ENCODE measurements at regions not wholly inside any gene's neighbourhood (a gene's known extent, or its start where the extent isn't known, plus 50 kb on each side); places are given as distances from the start of the nearest gene placed in this dataset.

DNA sequence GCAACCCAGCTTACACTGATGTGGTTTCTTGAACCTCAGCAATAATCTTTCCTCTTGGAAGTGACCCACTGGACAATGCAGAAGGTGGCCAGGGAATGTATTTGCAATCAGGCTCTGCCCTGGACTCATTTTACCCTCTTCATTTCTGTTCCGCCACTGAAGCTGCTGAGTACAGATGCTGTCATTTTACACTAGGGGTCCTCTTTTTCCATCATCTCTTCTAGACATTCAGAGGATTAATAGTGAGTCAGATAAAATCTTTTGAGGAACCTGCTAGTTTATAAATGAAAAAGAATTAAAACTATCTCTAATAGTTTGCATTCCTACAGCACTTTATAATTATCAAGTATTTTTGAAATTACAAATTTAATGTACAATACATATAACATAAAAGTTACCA lies 87.9 kb upstream of the PNPT1 start:
- no peak overlapping the region for H3K4me3 Mint-ChIP-seq (ENCODE audit: unreplicated experiment)
- no TSS peak for BruUV-seq (replicated peaks)
- H3K9me3 Mint-ChIP-seq (ENCODE audit: unreplicated experiment), result no peaks in the 10 kb centered on the region
- ChIA-PET POLR2A (interaction anchor here (1.0 to 1.8 kb wide), 3 partner anchors 30 to 80 kb away, joined by 5 to 10 read pairs (median 5); no protein-coding TSS in a partner anchor), CTCF (interaction anchor here (0.6 to 1.9 kb wide), 4 partner anchors 10 to 180 kb away, joined by 3 to 10 read pairs (median 4); no protein-coding TSS in a partner anchor)
- no peak overlapping the region for H3K27ac Mint-ChIP-seq (ENCODE audit: low read depth, unreplicated experiment)
- H3K4me1 Mint-ChIP-seq (ENCODE audit: insufficient read depth, unreplicated experiment), result peaks cover 18% of the 10 kb centered on the region
- TF ChIP-seq, protein P1, sequence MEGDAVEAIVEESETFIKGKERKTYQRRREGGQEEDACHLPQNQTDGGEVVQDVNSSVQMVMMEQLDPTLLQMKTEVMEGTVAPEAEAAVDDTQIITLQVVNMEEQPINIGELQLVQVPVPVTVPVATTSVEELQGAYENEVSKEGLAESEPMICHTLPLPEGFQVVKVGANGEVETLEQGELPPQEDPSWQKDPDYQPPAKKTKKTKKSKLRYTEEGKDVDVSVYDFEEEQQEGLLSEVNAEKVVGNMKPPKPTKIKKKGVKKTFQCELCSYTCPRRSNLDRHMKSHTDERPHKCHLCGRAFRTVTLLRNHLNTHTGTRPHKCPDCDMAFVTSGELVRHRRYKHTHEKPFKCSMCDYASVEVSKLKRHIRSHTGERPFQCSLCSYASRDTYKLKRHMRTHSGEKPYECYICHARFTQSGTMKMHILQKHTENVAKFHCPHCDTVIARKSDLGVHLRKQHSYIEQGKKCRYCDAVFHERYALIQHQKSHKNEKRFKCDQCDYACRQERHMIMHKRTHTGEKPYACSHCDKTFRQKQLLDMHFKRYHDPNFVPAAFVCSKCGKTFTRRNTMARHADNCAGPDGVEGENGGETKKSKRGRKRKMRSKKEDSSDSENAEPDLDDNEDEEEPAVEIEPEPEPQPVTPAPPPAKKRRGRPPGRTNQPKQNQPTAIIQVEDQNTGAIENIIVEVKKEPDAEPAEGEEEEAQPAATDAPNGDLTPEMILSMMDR (IDR thresholded peaks at IDR 0.05; ENCODE audit: unreplicated experiment), result no peak
- no peak for DNase-seq (ENCODE audit: unreplicated experiment)
- H3K36me3 Mint-ChIP-seq (ENCODE audit: insufficient read depth, unreplicated experiment), result peaks cover 7% of the 10 kb centered on the region
- H3K27me3 Mint-ChIP-seq (ENCODE audit: insufficient read depth, unreplicated experiment), result no peaks in the 10 kb centered on the region
- intact Hi-C loops (cut with micrococcal nuclease), result no loop called here

- CTCF ChIA-PET, result interaction anchor here (0.6 to 1.9 kb wide), 4 partner anchors 79 to 180 kb away, joined by 3 to 10 read pairs (median 6); no protein-coding TSS in a partner anchor
- no peak for DNase-seq (ENCODE audit: unreplicated experiment)
- peak overlapping the region; percentile 41 for H3K4me3 Mint-ChIP-seq (ENCODE audit: unreplicated experiment)
- no peaks in the 10 kb centered on the region for H3K9me3 Mint-ChIP-seq (ENCODE audit: unreplicated experiment)
- H3K36me3 Mint-ChIP-seq (ENCODE audit: insufficient read depth, unreplicated experiment), result peaks cover 7% of the 10 kb centered on the region
- TF ChIP-seq, protein P1 (IDR thresholded peaks at IDR 0.05; ENCODE audit: unreplicated experiment), result no peak
- POLR2A ChIA-PET, result interaction anchor here (0.6 to 1.8 kb wide), 13 partner anchors 9 to 142 kb away, joined by 3 to 10 read pairs (median 4); no protein-coding TSS in a partner anchor
- no peaks in the 10 kb centered on the region for H3K27me3 Mint-ChIP-seq (ENCODE audit: insufficient read depth, unreplicated experiment)
- peaks cover 26% of the 10 kb centered on the region for H3K4me1 Mint-ChIP-seq (ENCODE audit: insufficient read depth, unreplicated experiment)
- no TSS peak for BruUV-seq (replicated peaks)
- intact Hi-C loops (cut with micrococcal nuclease), result no loop called here
- H3K27ac Mint-ChIP-seq (ENCODE audit: low read depth, unreplicated experiment), result peak overlapping the region; percentile 97
Observed at GRCh38 chr2:55780697-55781096, 87.1 kb upstream of the PNPT1 start.

GRCh38 chr2:55779459-55780421 lies 86.1 kb upstream of the PNPT1 start:
- intact Hi-C loops (cut with micrococcal nuclease), result loop anchor here (1.0 to 5.0 kb wide), 4 partner anchors 63 to 179 kb away; partner anchors contain the start of gene EFEMP1
- Mint-ChIP-seq H3K9me3 (ENCODE audit: unreplicated experiment) (no peaks in the 10 kb centered on the region), H3K4me3 (ENCODE audit: unreplicated experiment) (peak overlapping the region; percentile 41), H3K27me3 (ENCODE audit: insufficient read depth, unreplicated experiment) (no peaks in the 10 kb centered on the region), H3K4me1 (ENCODE audit: insufficient read depth, unreplicated experiment) (peaks cover 36% of the 10 kb centered on the region), H3K36me3 (ENCODE audit: insufficient read depth, unreplicated experiment) (peaks cover 7% of the 10 kb centered on the region), H3K27ac (ENCODE audit: low read depth, unreplicated experiment) (peak overlapping the region; percentile 97)
- ChIA-PET POLR2A (interaction anchor here (0.9 to 1.8 kb wide), 12 partner anchors 8 to 179 kb away, joined by 4 to 10 read pairs (median 4); no protein-coding TSS in a partner anchor), CTCF (interaction anchor here (0.5 to 1.9 kb wide), 4 partner anchors 80 to 1824 kb away, joined by 3 to 10 read pairs (median 6); no protein-coding TSS in a partner anchor)
- TSS peak; percentile 91 for BruUV-seq (replicated peaks)
- TF ChIP-seq, protein P1 (IDR thresholded peaks at IDR 0.05; ENCODE audit: unreplicated experiment), result no peak
- DNase-seq (ENCODE audit: unreplicated experiment), result peak; percentile 90

DNA sequence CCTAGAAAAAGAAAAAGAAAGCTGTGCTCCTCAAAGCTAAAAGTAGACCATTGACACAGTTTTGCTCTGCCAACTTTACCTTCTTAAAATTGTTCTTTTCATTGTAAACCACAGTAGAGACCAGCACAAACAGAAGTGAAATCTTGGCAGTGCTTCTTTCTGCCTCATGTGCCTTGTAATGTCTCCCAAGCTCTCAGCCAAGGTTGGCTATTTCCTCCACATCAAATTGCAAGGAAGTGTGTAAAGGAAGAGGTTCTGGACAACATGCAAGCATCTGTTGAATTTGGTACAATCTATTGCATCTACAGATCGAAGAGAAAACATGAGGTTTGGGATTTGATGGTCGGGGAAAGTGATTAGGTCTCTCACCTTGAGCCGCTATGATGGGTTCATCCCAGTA lies 83.3 kb upstream of the PNPT1 start:
- peaks cover 7% of the 10 kb centered on the region for H3K36me3 Mint-ChIP-seq (ENCODE audit: insufficient read depth, unreplicated experiment)
- TF ChIP-seq, protein P1 (IDR thresholded peaks at IDR 0.05; ENCODE audit: unreplicated experiment), result no peak
- no peaks in the 10 kb centered on the region for H3K27me3 Mint-ChIP-seq (ENCODE audit: insufficient read depth, unreplicated experiment)
- BruUV-seq (replicated peaks), result no TSS peak
- H3K4me3 Mint-ChIP-seq (ENCODE audit: unreplicated experiment), result no peak overlapping the region
- ChIA-PET POLR2A (interaction anchor here (0.7 to 3.2 kb wide), 19 partner anchors 15 to 184 kb away, joined by 3 to 28 read pairs (median 6); no protein-coding TSS in a partner anchor), CTCF (interaction anchor here (1.7 to 2.1 kb wide), 4 partner anchors 9 to 188 kb away, joined by 5 to 9 read pairs (median 6); no protein-coding TSS in a partner anchor)
- H3K27ac Mint-ChIP-seq (ENCODE audit: low read depth, unreplicated experiment), result no peak overlapping the region
- no peaks in the 10 kb centered on the region for H3K9me3 Mint-ChIP-seq (ENCODE audit: unreplicated experiment)
- H3K4me1 Mint-ChIP-seq (ENCODE audit: insufficient read depth, unreplicated experiment), result peaks cover 46% of the 10 kb centered on the region
- intact Hi-C loops (cut with micrococcal nuclease), result loop anchor here (5.0 kb wide), 1 partner anchor 65 kb away; no protein-coding TSS in a partner anchor
- no peak for DNase-seq (ENCODE audit: unreplicated experiment)
